IMR-90 (cell line): ENCODE measurements at regions not wholly inside any gene's neighbourhood (a gene's known extent, or its start where the extent isn't known, plus 50 kb on each side); places are given as distances from the start of the nearest gene placed in this dataset.

Source experiments
- ATAC-seq: fragments of 200-7000 bp; cut with Tn5 transposase; 2 replicates; pipeline ENCODE4 v1.9.1; 2020; ENCODE audit warnings: low read depth, mild to moderate bottlenecking, moderate library complexity
- BruUV-seq: library from RNA; stranded (reverse); fragments of 400-500 nt; replicated peaks from 2 replicates; lab custom pipeline; 2021; lab: Mats Ljungman, UMichigan
- CTCF ChIA-PET: fragments of 300-600 bp; formaldehyde crosslinking; extraction: SDS; loops from one replicate; lab custom pipeline; 2021; ENCODE audit warnings: antibody characterized with exemption; lab: Yijun Ruan, JAX
- POLR2A ChIA-PET: fragments of 300-600 bp; sonication (Branson Sonifier 250); formaldehyde crosslinking; loops from one replicate; lab custom pipeline; 2022; ENCODE audit warnings: antibody characterized with exemption; ENCODE audit not compliant: unreplicated experiment; lab: Charles Lee
- DNase-seq: peaks from one replicate; pipeline ENCODE4 v3.0.0; 2013
- H2AFZ ChIP-seq: replicated peaks from 2 replicates; pipeline ENCODE3; 2013; ENCODE audit warnings: low read length, mild to moderate bottlenecking; ENCODE audit not compliant: poor library complexity
- H2AK5ac ChIP-seq: 2 replicates; pipeline ENCODE4 v1.6.1; 2013; ENCODE audit warnings: low read depth, low read length, inconsistent platforms
- H2AK9ac ChIP-seq: replicated peaks from 2 replicates; pipeline ENCODE3; 2013; ENCODE audit warnings: mild to moderate bottlenecking, low read depth, low read length, moderate library complexity; ENCODE audit not compliant: poor library complexity
- H2BK120ac ChIP-seq: 2 replicates; pipeline ENCODE4 v1.6.1; 2013; ENCODE audit warnings: low read depth, low read length, inconsistent platforms
- H2BK15ac ChIP-seq: 3 replicates; pipeline ENCODE4 v1.6.1; 2013; ENCODE audit warnings: low read depth, low read length, inconsistent platforms
- H2BK20ac ChIP-seq: 2 replicates; pipeline ENCODE4 v1.6.1; 2013; ENCODE audit warnings: low read depth, mild to moderate bottlenecking, inconsistent platforms, low read length, moderate library complexity
- H2BK5ac ChIP-seq: 2 replicates; pipeline ENCODE4 v1.6.1; 2013; ENCODE audit warnings: mild to moderate bottlenecking, low read depth, low read length, inconsistent platforms; ENCODE audit not compliant: poor library complexity, severe bottlenecking
- H3K14ac ChIP-seq: replicated peaks from 2 replicates; pipeline ENCODE4 v1.6.1; 2013; ENCODE audit warnings: low read depth, low read length, inconsistent platforms
- H3K18ac ChIP-seq: 2 replicates; pipeline ENCODE4 v1.6.1; 2013; ENCODE audit warnings: low read depth, low read length, control low read depth
- H3K23ac ChIP-seq: 2 replicates; pipeline ENCODE4 v1.6.1; 2013; ENCODE audit warnings: low read depth, low read length, inconsistent platforms
- H3K27ac ChIP-seq: 2 replicates; pipeline ENCODE4 v1.5.1; 2013; ENCODE audit warnings: mild to moderate bottlenecking, control low read depth, low read length; ENCODE audit not compliant: insufficient read depth
- H3K27me3 ChIP-seq: 2 replicates; pipeline ENCODE4 v1.6.1; 2013; ENCODE audit warnings: low read length; ENCODE audit not compliant: control insufficient read depth, insufficient read depth
- H3K36me3 ChIP-seq: 2 replicates; pipeline ENCODE4 v1.6.1; 2013; ENCODE audit warnings: low read length, mixed read lengths; ENCODE audit not compliant: control insufficient read depth, insufficient read depth
- H3K4ac ChIP-seq: 2 replicates; pipeline ENCODE4 v1.6.1; 2013; ENCODE audit warnings: low read depth, low read length, inconsistent platforms
- H3K4me1 ChIP-seq: 2 replicates; pipeline ENCODE4 v1.6.1; 2013; ENCODE audit warnings: low read length, mixed read lengths; ENCODE audit not compliant: control insufficient read depth, insufficient read depth
- H3K4me2 ChIP-seq: 2 replicates; pipeline ENCODE4 v1.6.1; 2013; ENCODE audit warnings: low read depth, mild to moderate bottlenecking, control low read depth, low read length, moderate library complexity
- H3K4me3 ChIP-seq: 2 replicates; pipeline ENCODE4 v1.5.1; 2013; ENCODE audit warnings: low read depth, mild to moderate bottlenecking, control low read depth, low read length, moderate library complexity; ENCODE audit not compliant: insufficient read depth
- H3K56ac ChIP-seq: 2 replicates; pipeline ENCODE4 v1.6.1; 2013; ENCODE audit warnings: low read length, inconsistent platforms; ENCODE audit not compliant: insufficient read depth; ENCODE audit errors: extremely low read depth
- H3K79me1 ChIP-seq, 2 experiments: 2 replicates each; pipeline ENCODE4 v1.6.1; 2013; ENCODE audit warnings: low read length in 2 of 2, inconsistent platforms in 1 of 2, low read depth in 1 of 2
- H3K9ac ChIP-seq: 2 replicates; pipeline ENCODE4 v1.6.1; 2013; ENCODE audit warnings: low read depth, low read length, control low read depth
- H3K9me1 ChIP-seq: 2 replicates; pipeline ENCODE4 v1.6.1; 2013; ENCODE audit warnings: low read length, inconsistent platforms; ENCODE audit not compliant: insufficient read depth
- H3K9me3 ChIP-seq: 2 replicates; pipeline ENCODE4 v1.6.1; 2013; ENCODE audit warnings: low read length; ENCODE audit not compliant: control insufficient read depth, insufficient read depth
- H4K20me1 ChIP-seq: 2 replicates; pipeline ENCODE4 v1.6.1; 2013; ENCODE audit warnings: low read length, inconsistent platforms; ENCODE audit not compliant: insufficient read depth
- H4K5ac ChIP-seq: 2 replicates; pipeline ENCODE4 v1.6.1; 2013; ENCODE audit warnings: mild to moderate bottlenecking, low read depth, low read length, control low read depth
- H4K8ac ChIP-seq, 2 experiments: 2 replicates each; pipeline ENCODE4 v1.6.1; 2013; ENCODE audit warnings: low read depth in 2 of 2, low read length in 2 of 2, control low read depth in 1 of 2, inconsistent platforms in 1 of 2
- H4K91ac ChIP-seq: 2 replicates; pipeline ENCODE4 v1.6.1; 2013; ENCODE audit warnings: low read depth, low read length, inconsistent platforms; ENCODE audit not compliant: insufficient read depth
- BHLHE40 ChIP-seq: fragments of 150-350 bp; IDR thresholded peaks from 2 replicates; pipeline ENCODE4 v1.6.1; 2016; ENCODE audit warnings: mild to moderate bottlenecking, low read depth, low read length
- CHD1 ChIP-seq: IDR thresholded peaks from 2 replicates; pipeline ENCODE4 v1.6.1; 2012; ENCODE audit warnings: low read depth, low read length, improper control_type of control experiment
- CTCF ChIP-seq: conservative IDR thresholded peaks from 2 replicates; pipeline ENCODE4 v1.5.1; 2012; ENCODE audit warnings: mild to moderate bottlenecking, low read depth, low read length, improper control_type of control experiment
- ELK1 ChIP-seq: fragments of 150-350 bp; IDR thresholded peaks from 2 replicates; pipeline ENCODE4 v1.6.1; 2016; ENCODE audit warnings: low read depth, mild to moderate bottlenecking, low read length, moderate library complexity, borderline replicate concordance
- FOS ChIP-seq: fragments of 150-350 bp; IDR thresholded peaks from 2 replicates; pipeline ENCODE4 v1.6.1; 2016; ENCODE audit warnings: low read depth, low read length
- MAFK ChIP-seq: IDR thresholded peaks from 2 replicates; pipeline ENCODE4 v1.6.1; 2012; ENCODE audit warnings: low read depth, low read length, improper control_type of control experiment
- MAZ ChIP-seq: IDR thresholded peaks from 2 replicates; pipeline ENCODE4 v1.6.1; 2012; ENCODE audit warnings: low read depth, mild to moderate bottlenecking, low read length, improper control_type of control experiment, moderate library complexity, borderline replicate concordance
- MXI1 ChIP-seq: IDR thresholded peaks from 2 replicates; pipeline ENCODE4 v1.6.1; 2012; ENCODE audit warnings: low read depth, mild to moderate bottlenecking, low read length, moderate library complexity, borderline replicate concordance
- NFE2L2 ChIP-seq: fragments of 150-350 bp; IDR thresholded peaks from 2 replicates; pipeline ENCODE4 v1.6.1; 2016; ENCODE audit warnings: low read depth, mild to moderate bottlenecking, low read length
- POLR2A ChIP-seq: IDR thresholded peaks from 2 replicates; pipeline ENCODE4 v1.6.1; 2012; ENCODE audit warnings: mild to moderate bottlenecking, low read depth, low read length
- RAD21 ChIP-seq: IDR thresholded peaks from 2 replicates; pipeline ENCODE4 v1.6.1; 2012; ENCODE audit warnings: low read length, improper control_type of control experiment
- RCOR1 ChIP-seq: IDR thresholded peaks from 2 replicates; pipeline ENCODE4 v1.6.1; 2012; ENCODE audit warnings: mild to moderate bottlenecking, low read length, improper control_type of control experiment; ENCODE audit not compliant: insufficient replicate concordance
- RFX5 ChIP-seq: IDR thresholded peaks from 2 replicates; pipeline ENCODE4 v1.8.0; 2012; ENCODE audit warnings: low read depth, mild to moderate bottlenecking, low read length, moderate library complexity
- SMC3 ChIP-seq: fragments of 150-350 bp; IDR thresholded peaks from 2 replicates; pipeline ENCODE4 v1.6.1; 2016; ENCODE audit warnings: low read depth, mild to moderate bottlenecking, antibody characterized with exemption, low read length, moderate library complexity
- USF2 ChIP-seq: fragments of 150-350 bp; IDR thresholded peaks from 2 replicates; pipeline ENCODE4 v1.6.1; 2017; ENCODE audit warnings: mild to moderate bottlenecking, antibody characterized with exemption, low read length, low read depth
- WGBS, 2 experiments: methylation state at CpG; one replicate each; pipeline versions ENCODE4 v1.1.5 to v1.1.7; 2013; ENCODE audit warnings: missing lambda C conversion rate in 2 of 2; ENCODE audit not compliant: insufficient read length in 1 of 2; ENCODE audit errors: extremely low coverage in 2 of 2; 5-methylcytosine and 5-hydroxymethylcytosine counted together
- dilution Hi-C: fragments of 300-500 bp; cut with HindIII; formaldehyde crosslinking; loops from one replicate; pipeline ENCODE4 v1.14.3; 2018; ENCODE audit warnings: low sequenced_read_pairs; ENCODE audit not compliant: unreplicated experiment
- in situ Hi-C: fragments of 300-500 bp; cut with MboI; formaldehyde crosslinking; loops from 3 replicates; pipeline ENCODE4 v1.14.3; 2019; ENCODE audit warnings: low sequenced_read_pairs, inconsistent platforms, mixed read lengths
- intact Hi-C: fragments of 100-400 bp; cut with micrococcal nuclease; formaldehyde crosslinking; loops from 2 replicates; pipeline ENCODE4 v1.10.0; 2022

DNA sequence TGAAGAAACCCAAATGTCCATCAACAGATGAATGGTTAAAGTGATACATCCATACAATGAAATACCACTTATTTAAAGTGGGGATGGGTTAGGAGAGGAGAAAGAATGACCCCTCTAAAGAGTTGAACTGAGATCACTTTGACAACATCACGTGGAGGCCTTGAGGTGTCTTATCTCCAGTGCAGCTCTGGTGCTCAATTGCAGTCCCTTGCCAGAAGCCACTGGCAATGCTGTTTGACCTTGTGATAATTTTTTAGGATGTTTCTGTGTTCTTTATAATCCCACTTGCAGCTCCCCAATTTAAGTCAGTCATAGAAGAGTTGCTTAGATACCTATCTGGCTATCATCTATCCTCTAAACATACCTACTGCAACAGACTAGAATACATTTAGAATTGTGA, 167.6 kb downstream of the ZNF648 start:
- DNase-seq (no peak), ATAC-seq (no peak)
- Histone ChIP-seq H2AK9ac (no peak overlapping the region), H2BK20ac (no peak overlapping the region), H3K9me1 (no peaks in the 10 kb centered on the region), H2BK15ac (no peak overlapping the region), H3K4me2 (no peak overlapping the region), H2BK120ac (no peak overlapping the region), H3K18ac (no peak overlapping the region), H3K27me3 (no peaks in the 10 kb centered on the region), H4K5ac (no peak overlapping the region), H2AK5ac (no peak overlapping the region), H3K9ac (no peak overlapping the region), H3K23ac (no peak overlapping the region), H3K9me3 (peaks cover 13% of the 10 kb centered on the region), H3K36me3 (no peaks in the 10 kb centered on the region), H3K4me3 (no peak overlapping the region), H4K91ac (no peak overlapping the region), H4K20me1 (no peaks in the 10 kb centered on the region), H3K14ac (no peak overlapping the region), H3K27ac (no peak overlapping the region), H4K8ac (no peak overlapping the region), H3K4ac (no peak overlapping the region), H3K4me1 (no peaks in the 10 kb centered on the region), H2BK5ac (no peak overlapping the region), H3K56ac (no peak overlapping the region), H3K79me1 (no peaks in the 10 kb centered on the region), H2AFZ (no peak overlapping the region)
- in situ Hi-C loops (no loop called here), intact Hi-C loops (no loop called here), dilution Hi-C loops (no loop called here)
- BruUV-seq: no TSS peak
- no CpG with 5 or more reads among the region's 1 CpG for WGBS, 2 experiments
- TF ChIP-seq BHLHE40: no peak
- TF ChIP-seq MXI1: no peak
- TF ChIP-seq USF2: no peak
- TF ChIP-seq SMC3: no peak
- no peak for TF ChIP-seq POLR2A
- no peak for TF ChIP-seq CTCF
- no peak for TF ChIP-seq FOS
- no peak for TF ChIP-seq RFX5
- TF ChIP-seq RAD21: no peak
- no peak for TF ChIP-seq CHD1
- no peak for TF ChIP-seq MAFK
- TF ChIP-seq NFE2L2: no peak
- TF ChIP-seq MAZ: no peak
- no peak for TF ChIP-seq ELK1
- TF ChIP-seq RCOR1: no peak
- POLR2A ChIA-PET: no interaction called here
- CTCF ChIA-PET: no interaction called here
